H1 (cell line): ENCODE measurements at regions not wholly inside any gene's neighbourhood (a gene's known extent, or its start where the extent isn't known, plus 50 kb on each side); places are given as distances from the start of the nearest gene placed in this dataset.

Source experiments
- CHD2 ChIP-seq: IDR thresholded peaks from 2 replicates; pipeline ENCODE4 v1.6.1; 2012; ENCODE audit warnings: low read length, improper control_type of control experiment
- KDM1A ChIP-seq: fragments of 200-600, 300-600 bp; sonication (generic); IDR thresholded peaks from 2 replicates; pipeline ENCODE4 v1.7.1; 2016; ENCODE audit warnings: mild to moderate bottlenecking, low read length, borderline replicate concordance
- KDM4A ChIP-seq: IDR thresholded peaks from one replicate; pipeline ENCODE4 v1.7.1; 2012; ENCODE audit warnings: low read depth, mild to moderate bottlenecking, moderate library complexity, low read length, inconsistent platforms; ENCODE audit not compliant: severe bottlenecking

DNA sequence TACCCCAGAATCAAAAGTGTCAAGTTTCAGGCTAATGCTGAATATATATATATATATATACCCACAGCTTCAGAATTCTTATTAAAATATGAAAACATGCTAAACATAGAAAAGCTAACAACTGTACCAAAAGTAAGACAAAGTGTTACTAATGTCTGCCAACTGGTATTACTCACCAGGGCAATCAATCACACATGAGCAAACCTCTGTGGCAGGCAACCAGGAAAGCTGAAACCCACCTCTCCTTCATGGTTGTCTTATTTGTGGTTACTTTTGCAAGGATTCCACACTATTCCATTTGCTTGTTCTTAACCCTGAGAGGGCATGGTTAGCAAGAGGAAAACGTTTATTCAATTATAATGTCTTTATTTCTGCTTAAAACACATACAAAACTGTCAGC lies 512.3 kb upstream of the MDFIC2 start (continued):
- TF ChIP-seq KDM1A, result no peak
- TF ChIP-seq KDM4A, result no peak
- no peak for TF ChIP-seq CHD2
